GM21515 (cell line): ENCODE measurements at regions not wholly inside any gene's neighbourhood (a gene's known extent, or its start where the extent isn't known, plus 50 kb on each side); places are given as distances from the start of the nearest gene placed in this dataset.
"Not testable (repeated sequence)": the region's sequence is repeated elsewhere in the genome, so short reads cannot be mapped to it uniquely, and the experiment has no call there.

Experiments
- ATAC-seq: cut with Tn5 transposase; IDR thresholded peaks from one replicate; pipeline ENCODE4 v1.9.1; 2021; ENCODE audit not compliant: unreplicated experiment

DNA sequence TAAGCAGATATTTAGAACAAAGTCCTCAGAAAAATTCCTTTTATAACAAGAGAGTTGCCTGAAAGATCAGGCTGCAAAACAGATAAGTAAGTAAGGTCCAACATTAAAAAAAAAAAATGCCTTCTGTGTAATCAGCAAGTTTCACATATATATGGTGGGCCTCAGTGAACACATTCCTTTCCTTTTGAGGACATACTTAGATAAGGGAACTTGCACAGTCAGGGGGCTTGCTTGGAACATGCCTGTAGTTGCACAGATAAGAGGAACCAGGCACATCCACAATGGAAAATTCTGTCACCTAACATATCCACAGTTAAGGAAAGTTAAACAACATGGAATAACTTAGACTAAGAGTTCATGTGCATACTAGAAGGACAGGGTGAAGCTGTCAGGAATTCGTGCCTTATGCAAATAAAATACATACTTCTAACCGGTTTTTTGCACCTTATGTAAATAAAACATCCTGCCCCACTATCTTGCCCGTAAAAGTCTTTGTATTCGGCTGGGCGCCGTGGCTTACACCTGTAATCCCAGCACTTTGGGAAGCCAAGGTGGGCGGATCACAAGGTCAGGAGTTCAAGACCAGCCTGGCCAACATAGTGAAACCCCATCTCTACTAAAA, 257.3 kb downstream of the ZNF33B start:
- ATAC-seq = no peak

DNA sequence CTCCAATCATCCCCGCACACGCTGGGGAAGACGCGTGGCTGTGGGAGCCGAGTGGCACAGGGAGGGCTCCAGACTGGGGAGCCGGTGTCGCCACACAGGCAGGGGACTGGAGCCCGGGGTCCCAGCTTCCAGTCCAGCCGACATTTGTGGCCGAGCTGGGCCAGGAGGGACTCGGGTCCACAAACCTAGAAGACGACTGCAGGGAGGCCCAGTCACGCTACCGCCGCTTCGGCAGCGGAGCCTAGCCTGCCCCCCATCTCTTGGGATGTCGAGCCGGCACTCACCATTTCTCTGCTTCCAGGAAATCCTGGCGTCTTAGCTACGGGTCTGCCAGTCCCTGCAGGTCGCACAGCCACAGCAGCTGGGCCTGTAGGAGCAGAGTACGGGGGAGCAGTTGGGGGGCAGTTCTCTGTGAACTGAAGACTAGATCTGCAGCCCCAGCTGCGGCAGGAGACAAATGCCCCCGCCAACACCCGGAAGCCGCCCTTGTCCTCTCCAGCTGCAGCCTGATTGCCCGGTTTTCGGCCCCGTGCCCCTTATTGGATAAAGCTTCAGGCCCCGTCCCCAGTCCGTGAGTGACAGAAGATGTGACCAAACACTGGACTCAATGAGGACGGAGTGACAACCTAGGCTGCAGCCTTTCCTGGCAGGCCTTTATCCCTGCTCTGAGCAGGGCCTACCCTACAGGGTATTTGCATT, 270.7 kb downstream of the ZNF33B start:
- ATAC-seq = peak; percentile 96

DNA sequence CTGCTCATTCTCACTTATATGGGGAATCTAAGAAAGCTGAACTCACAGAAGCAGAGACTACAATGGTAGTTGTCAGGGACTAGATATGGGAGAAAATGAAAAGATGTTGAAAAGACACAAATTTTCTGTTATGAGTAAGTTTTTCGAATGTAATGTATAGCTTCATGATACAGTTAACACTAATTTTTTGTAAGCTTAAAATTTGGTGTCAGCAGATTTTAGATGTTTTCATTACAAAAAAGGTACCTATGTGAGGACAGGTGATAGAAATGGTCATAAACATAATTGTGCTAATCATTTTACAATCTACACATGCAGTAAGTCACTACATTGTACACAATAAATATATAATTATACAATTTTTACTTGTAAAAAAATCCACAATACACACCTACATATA, 286.6 kb downstream of the ZNF33B start:
- no peak for ATAC-seq

DNA sequence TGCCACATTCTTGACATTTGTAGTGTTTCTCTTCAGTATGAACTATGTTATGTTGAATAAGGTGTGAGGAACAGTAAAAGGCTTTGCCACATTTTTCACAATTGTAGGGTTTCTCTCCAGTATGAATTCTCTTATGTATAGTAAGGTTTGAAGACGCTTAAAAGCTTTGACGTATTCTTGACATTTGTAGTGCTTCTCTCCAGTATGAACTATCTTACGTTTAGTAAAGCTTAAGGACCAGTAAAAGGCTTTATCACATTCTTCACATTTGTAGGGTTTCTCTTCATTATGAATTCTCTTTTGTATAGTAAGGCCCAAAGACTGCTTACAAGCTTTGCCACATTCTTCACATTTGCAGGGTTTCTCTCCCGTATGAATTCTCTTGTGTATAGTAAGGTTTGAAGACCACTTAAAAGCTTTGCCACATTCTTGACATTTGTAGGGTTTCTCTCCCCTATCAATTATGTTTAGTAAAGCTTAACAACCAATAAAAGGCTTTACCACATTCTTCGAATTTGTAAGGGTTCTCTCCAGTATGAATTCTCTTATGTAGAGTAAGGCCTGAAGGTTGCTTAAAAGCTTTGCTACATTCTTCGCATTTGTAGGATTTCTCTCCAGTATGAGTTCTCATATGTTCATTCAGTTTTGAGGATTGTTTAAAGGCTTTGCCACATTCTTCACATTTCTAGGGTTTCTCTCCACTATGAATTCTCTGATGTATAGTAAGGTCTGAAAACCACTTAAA, 301.6 kb downstream of the ZNF33B start:
- ATAC-seq = not testable (repeated sequence)

DNA sequence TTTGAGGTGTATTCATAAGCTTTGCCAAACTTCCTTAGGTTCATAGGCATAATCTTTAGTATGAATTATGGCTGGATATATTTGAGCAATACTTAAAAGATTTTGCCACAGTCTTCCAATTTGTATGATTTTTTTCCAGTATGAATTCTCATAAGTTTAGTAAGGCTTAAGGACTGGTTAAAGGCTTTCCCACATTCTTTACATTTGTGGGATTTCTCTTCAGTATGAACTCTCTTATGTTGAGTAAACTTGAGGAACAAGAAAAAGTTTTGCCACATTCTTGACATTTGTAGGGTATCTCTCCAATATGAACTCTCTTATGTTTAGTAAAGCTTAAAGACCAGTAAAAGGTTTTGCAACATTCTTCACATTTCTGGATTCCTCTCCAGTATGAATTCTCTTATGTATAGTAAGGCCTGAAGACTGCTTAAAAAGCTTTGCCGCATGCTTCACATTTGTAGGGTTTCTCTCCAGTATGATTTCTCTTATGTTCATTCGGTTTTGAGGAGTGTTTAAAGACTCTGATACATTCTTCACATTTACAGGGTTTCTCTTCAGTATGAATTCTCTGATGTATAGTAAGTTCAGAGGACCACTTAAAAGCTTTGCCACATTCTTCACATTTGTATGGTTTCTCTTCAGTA, 302.6 kb downstream of the ZNF33B start:
- ATAC-seq = not testable (repeated sequence)

DNA sequence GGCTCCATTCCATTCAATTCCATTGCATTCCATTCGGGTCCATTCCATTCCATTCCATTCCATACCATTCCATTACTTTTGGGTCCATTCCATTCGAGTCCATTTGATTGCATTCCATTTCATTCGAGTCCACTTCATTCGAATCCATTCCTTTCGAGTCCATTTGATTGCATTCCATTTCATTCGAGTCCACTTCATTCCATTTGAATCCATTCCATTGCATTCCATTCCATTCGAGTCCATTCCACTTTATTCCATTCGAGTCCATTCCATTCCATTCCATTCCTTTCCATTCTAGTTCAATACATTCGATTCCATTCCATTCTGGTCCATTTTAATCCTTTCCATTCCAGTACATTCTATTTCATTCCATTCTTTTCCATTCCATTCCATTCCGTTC, 334.0 kb downstream of the ZNF33B start:
- ATAC-seq = no peak

DNA sequence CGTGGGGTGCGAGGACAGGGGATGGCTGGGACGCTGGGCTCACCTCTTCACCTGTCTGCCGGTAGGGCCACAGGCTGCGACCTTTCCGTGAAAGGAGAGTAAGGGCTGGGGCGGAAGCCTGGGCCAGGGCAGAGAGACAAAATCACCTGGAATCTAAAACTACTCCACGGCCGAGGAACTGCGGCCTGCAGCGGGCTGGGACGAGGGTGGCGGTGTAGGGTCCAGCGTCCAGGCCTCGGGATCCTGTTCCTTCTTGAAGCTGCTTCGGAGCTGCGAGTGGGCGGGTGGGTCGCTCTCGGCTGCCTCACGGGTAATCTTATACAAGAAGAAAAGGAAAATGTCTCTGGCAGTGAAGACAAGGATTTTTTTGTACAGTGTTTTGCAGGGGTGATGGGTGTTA, 356.5 kb downstream of the ZNF33B start:
- not testable (repeated sequence) for ATAC-seq

DNA sequence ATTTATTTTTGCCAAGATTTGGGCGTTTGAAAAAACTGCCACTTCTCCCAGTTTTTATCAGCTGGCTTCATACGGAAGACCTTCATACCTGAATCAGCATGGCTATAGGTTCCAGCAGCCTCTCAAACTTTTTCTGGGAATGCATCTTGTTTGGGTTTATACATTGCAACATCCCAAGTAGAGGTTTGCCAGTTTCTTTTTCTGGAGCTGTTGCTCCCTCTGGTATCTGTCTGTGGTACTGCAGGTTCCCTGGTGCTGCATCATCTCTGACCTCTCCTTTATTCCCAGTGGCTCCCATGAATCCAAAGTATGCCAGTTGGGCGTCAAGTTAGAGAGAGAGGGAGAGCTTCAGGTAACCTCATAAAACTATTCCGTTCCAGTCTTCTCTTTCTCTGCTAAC, 368.6 kb downstream of the ZNF33B start:
- not testable (repeated sequence) for ATAC-seq

DNA sequence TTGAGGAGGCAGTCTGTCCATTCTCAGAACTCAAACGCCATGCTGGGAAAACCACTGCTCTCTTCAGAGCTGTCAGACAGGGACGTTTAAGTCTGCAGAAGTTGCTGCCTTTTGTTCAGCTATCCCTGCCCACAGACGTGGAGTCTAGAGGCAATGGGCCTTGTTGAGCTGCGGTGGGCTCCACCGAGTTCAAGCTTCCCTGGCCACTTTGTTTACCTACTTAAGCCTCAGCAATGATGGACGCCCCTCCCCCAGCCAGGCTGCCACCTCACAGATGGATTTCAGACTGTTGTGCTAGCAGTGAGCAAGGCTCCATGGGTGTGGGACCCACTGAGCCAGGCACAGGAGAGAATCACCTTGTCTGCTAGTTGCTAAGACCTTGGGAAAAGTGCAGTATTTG, 375.1 kb downstream of the ZNF33B start:
- ATAC-seq = not testable (repeated sequence)

DNA sequence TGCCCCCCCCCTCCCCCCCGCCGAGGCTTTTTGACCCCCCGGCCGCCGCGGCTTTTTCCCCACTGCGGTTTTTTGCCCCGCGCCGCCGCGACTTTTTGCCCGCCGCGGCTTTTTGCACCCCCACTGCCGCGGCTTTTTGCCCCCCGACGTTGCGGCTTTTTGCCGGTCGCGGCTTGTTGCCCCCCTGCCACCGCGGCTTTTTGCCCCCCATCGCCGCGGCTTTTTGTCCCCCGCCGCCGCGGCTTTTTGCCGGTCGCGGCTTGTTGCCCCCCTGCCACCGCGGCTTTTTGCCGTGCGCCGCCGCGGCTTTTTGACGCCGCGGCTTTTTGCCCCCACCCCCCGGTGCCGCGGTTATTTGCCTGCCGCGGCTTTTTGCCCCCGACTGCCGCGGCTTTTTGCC, 395.4 kb downstream of the ZNF33B start:
- ATAC-seq = not testable (repeated sequence)

DNA sequence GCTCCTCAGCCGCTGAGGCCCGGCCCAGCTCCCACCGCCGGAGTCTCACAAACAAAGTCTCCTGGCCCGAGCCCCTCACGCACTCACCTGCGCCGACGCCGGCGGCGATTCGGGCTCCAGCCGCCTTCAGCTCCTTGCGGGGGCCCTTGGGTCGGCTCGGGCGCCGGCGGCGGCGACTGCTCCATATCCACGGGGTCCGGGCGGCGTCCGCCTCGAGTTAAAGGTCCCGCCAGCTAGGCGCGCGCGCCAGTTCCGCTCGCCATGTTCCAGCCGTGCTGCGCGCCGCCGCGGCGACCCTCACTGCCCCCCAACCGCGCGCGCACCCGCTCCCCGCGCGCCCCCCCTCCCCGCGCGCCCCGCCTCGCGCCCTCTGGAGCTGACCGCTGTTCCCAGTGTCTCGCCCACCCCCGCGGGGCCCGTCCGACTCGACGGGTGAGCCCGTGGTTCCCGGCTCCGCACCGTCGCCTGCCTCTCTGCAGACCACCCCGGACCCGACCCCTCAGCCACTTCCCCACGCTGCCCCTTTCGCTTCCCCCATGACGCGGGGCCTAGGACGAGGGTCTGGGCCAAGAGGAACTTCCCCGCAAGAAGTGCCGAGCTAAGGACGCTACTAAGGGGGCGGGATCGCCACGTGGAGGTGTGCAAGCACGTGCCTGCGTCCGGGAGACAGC, 396.1 kb downstream of the ZNF33B start:
- no peak for ATAC-seq

DNA sequence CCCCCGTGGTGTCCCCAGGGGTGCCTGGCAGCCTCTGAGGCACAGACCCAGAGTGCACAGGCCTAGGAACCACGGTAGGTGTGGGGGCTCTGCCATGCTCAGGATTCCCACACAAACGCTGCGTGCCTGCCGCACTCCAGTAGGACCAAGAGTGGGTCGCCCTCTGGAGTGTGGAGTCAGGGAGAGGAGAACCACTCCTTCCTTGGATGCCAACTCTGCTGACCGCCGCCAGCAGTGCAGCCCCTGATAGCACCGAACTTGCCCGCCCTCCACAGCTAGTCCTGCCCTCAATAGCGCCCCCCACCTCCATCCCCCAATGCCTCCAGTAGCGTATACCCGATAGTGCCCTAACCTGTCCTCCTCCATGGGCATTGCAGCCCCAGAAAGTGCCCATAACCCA, 402.0 kb downstream of the ZNF33B start:
- ATAC-seq = not testable (repeated sequence)

DNA sequence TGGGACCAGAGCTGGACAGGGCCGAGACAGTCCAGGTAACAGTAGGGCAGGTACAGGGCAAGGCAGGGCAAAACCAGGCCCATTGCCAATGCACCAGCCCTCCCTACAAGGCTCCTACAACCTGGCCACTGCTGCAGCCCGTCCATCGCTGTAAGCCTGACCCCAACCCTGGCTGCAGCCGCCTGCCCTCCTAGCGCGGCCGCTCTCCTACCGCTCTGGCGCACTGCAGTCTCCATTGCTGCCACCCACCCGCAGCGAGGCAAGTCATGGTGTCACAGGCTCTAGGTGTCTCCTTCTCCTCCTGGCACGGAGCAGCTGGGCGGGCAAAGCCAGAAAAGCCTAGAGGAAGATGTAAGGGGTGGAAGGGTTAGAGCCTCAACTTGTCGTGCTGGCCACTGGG, 402.6 kb downstream of the ZNF33B start:
- not testable (repeated sequence) for ATAC-seq

DNA sequence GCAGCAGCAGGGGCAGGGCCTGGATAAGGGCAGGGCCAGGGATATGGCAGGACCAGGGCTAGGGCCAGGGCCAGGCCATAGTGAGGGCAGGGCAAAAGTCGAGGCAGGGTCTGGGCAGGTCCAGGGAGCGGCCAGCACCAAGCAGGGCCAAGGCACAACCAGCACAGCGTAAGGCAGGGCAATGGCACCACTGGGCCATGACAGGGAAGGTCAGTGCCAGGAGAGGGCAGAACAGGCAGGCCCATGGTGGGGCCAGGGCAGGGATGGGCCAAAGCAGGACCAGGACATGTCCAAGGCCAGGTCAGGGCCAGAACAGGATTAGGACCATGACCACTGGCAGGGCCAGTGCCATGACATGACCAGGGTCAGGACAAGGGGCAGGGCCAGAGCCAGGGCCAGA, 403.1 kb downstream of the ZNF33B start:
- not testable (repeated sequence) for ATAC-seq

DNA sequence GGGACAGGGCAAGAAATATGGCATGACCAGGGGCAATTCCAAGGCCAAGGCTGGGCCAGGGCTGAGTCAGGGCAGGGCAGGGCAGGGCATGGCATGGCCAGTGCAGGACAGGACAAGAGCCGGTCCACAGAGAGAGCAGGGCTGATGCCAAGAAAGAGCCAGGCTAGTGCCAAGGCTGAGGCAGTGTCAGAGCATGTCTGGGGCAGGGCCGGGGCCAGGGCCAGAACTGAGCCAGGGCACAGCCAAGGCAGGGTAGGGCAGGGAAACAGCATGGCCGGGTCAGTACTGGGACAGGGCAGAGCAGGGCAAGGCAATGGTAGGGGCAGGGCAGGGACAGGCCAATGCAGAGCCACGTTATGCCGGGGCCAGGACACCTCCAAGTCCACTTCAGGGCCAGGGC, 403.9 kb downstream of the ZNF33B start:
- ATAC-seq = not testable (repeated sequence)

DNA sequence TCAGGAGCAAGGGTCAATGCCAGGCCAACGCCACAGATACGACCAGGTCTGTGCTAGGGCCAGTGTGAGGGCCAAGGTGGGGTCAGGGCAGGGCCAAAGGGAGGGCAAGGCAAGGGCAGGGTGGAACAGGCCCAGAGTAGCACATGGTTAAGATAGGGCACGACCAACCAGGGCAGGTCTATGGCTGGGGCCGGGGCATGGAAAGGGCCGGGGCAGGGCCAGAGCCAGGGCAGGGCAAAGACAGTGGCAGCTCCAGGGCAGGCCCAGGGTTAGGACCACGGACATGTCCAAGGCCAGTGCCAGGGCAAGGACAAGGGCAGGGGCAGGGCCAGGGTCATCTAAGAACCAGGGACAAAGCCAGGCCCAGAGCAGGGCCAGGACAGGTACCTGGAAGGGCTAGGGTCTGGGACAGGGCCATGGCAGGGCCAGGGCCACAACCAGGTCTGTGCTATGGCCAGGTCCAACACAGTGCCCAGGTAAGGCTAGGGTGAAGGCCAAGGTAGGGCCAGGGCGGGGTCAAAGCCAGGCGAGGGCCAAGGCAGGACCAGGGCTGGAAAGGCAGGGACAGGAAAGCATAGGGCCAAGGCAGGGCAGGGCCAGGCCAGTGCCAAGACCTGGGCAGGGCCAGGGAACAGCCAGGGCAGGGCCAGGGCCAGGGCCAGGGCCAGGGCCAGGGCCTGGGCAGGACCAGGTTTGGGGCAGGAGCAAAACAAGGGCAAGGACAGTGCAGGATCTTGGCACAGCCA, 404.7 kb downstream of the ZNF33B start:
- ATAC-seq = not testable (repeated sequence)

DNA sequence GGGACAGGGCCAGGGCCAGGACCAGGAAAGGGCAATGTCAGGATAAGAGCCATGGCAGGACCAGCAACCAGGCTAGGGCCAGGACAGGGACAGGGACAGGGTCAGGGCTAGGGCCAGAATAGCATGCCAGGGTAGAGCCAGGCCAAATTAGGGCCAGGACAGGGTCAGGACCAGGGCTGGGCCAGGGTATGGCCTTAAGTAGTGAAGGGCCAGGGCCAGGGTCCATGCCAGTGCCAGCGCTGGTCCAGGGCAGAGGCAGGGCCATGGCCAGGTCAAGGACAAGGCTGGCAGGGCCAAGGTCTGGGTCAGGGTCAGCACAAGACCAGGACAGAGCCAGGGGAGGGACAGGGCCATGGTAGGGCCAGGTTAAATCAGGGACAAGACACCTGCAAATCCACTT, 405.4 kb downstream of the ZNF33B start:
- not testable (repeated sequence) for ATAC-seq

DNA sequence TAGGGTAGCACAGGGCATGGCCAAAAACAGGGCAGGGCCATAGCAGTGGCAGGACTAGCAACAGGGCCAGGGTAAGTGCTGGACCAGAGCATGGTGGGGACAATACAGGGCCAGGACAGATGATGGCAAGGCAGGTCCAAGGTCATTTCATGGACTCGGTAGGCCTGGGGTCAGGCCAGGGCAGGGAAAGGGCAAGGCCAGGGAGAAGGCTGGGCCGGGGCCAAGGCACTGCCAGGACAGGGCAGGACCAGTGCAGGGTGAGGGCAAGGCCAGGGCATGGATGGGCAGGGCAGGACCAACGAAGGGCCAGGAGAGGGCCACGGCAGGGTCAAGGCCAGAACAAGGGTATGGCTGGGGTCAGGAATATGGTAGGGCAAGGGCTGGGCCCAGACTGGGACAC, 407.6 kb downstream of the ZNF33B start:
- not testable (repeated sequence) for ATAC-seq

DNA sequence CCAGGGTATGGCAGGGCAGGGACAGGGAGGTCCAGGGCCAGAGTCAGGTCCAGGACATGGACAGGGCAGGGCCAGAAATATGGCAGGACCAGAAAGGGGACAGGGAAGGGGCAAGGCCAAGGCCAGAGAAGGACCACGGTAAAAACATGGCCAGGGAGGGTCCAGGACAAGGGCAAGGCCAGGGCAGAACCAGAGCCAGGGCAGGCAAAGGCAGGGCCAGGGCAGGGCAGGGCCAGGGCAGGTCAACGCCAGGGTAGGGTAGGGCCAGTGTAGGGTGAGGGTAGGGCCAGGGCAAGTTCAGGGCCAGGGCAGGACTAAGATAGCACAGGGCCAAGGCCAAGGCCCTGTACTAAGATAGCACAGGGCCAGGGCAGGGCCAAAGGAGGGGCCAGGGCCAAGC, 408.3 kb downstream of the ZNF33B start:
- not testable (repeated sequence) for ATAC-seq

DNA sequence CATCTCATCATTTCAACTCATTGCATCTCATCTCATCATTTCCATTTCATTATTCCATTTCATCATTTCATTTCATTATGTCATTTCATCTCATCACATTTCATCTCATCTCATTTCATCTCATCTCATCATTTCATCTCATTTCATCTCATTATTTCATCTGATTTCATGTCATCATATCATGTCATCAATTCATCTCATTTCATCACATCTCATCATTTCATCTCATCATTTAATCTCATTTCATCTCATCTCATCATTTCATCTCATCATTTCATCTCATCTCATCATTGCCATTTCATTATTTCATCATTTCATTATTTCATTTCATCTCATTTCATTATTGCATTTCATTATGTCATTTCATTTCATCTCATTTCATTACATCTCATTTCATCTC, 410.5 kb downstream of the ZNF33B start:
- not testable (repeated sequence) for ATAC-seq
